ENCODE measurements at regions not wholly inside any gene's neighbourhood (a gene's known extent, or its start where the extent isn't known, plus 50 kb on each side); places are given as distances from the start of the nearest gene placed in this dataset.
"Not testable (repeated sequence)": the region's sequence is repeated elsewhere in the genome, so short reads cannot be mapped to it uniquely, and the experiment has no call there.

DNA sequence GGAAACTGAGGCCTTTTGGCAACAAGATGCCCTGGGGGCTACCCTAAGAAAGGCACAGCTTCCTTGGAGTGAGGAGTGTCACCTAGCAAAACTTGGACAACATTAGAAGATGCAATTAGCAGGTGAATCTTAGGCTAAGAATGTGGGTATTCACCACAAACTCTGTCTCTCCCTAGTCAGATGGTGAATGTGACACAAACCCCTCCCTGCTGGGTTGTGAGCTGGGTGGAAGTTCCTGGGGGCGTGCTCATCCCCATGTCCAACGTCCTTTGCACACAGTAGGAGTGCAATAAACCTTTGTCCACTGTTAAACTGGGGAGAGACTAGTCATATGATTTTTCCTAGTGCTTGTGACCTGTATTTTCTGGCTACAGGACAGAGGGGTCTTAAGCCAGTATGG is 67.1 kb upstream of the SH3GL3 start:
- peak overlapping the region; percentile 99 for H3K27ac ChIP-seq (ENCODE audit: control insufficient read depth, insufficient read depth, low read length)
- H2AFZ ChIP-seq (ENCODE audit: control insufficient read depth, low read length): no peak overlapping the region
- H3K9ac ChIP-seq (ENCODE audit: control insufficient read depth, extremely low read depth, insufficient read depth, low read length): peak overlapping the region; percentile 93
- H3K4me1 ChIP-seq (ENCODE audit: control insufficient read depth, extremely low read depth, insufficient read depth, low read length): peaks cover 41% of the 10 kb centered on the region
- H3K4me3 ChIP-seq (ENCODE audit: control insufficient read depth in 2 of 3, extremely low read depth in 1 of 3, insufficient read depth in 2 of 3, low read depth in 1 of 3, low read length in 3 of 3): peak overlapping the region in 1 of 3 experiments; percentile 67
- H3K79me2 ChIP-seq (ENCODE audit: control insufficient read depth, insufficient read depth, low read length): no peaks in the 10 kb centered on the region
- dilution Hi-C loops (cut with MboI; ENCODE audit: extremely low pct_ligation_motif_present, low sequenced_read_pairs): no loop called here
- no peaks in the 10 kb centered on the region for H3K36me3 ChIP-seq (ENCODE audit: control insufficient read depth in 2 of 2, extremely low read depth in 1 of 2, insufficient read depth in 2 of 2, low read length in 2 of 2)
- H3K4me2 ChIP-seq (ENCODE audit: control insufficient read depth, extremely low read depth, insufficient read depth, low read depth, low read length): peak overlapping the region; percentile 98
- TF ChIP-seq, protein P1, sequence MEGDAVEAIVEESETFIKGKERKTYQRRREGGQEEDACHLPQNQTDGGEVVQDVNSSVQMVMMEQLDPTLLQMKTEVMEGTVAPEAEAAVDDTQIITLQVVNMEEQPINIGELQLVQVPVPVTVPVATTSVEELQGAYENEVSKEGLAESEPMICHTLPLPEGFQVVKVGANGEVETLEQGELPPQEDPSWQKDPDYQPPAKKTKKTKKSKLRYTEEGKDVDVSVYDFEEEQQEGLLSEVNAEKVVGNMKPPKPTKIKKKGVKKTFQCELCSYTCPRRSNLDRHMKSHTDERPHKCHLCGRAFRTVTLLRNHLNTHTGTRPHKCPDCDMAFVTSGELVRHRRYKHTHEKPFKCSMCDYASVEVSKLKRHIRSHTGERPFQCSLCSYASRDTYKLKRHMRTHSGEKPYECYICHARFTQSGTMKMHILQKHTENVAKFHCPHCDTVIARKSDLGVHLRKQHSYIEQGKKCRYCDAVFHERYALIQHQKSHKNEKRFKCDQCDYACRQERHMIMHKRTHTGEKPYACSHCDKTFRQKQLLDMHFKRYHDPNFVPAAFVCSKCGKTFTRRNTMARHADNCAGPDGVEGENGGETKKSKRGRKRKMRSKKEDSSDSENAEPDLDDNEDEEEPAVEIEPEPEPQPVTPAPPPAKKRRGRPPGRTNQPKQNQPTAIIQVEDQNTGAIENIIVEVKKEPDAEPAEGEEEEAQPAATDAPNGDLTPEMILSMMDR (optimal IDR thresholded peaks at IDR 0.05 in 1 of 3, IDR thresholded peaks at IDR 0.05 in 1 of 3, conservative IDR thresholded peaks at IDR 0.05 in 1 of 3; ENCODE audit: extremely low read depth in 1 of 3, insufficient read depth in 2 of 3, low read length in 3 of 3): no peak
- TF ChIP-seq EZH2 (IDR thresholded peaks at IDR 0.05; ENCODE audit: low read length): no peak
- H3K9me1 ChIP-seq (ENCODE audit: control insufficient read depth, extremely low read depth, insufficient read depth, low read length): peaks cover 4% of the 10 kb centered on the region
- H3K9me3 ChIP-seq (ENCODE audit: control insufficient read depth, low read depth, low read length): no peaks in the 10 kb centered on the region
- DNase-seq (ENCODE audit: low read depth, low spot score) (no peak), FAIRE-seq (peak; percentile 97)
- H3K27me3 ChIP-seq (ENCODE audit: control insufficient read depth, extremely low read depth, insufficient read depth, low read length): no peaks in the 10 kb centered on the region
- H4K20me1 ChIP-seq (ENCODE audit: control insufficient read depth, extremely low read depth, insufficient read depth, low read length): no peaks in the 10 kb centered on the region

DNA sequence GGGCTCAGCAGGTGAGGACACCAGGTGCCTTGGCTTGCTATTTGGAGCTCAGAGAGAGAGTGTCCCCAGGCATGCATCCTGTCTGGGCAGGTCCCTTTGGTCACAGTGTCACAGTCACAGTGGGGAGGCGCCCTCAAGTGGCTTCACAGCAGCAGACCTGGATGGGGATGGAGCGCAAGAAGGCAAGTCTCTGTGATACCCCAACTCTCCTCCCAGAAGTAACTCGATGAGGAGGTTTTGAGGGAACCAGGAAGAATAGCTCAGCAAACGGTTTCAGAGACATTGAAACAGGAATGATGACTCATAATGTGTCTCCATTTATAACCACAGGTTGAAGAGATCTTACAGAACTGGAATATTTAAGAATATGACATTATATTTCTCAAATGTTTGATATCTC is 66.5 kb upstream of the SH3GL3 start:
- peak overlapping the region; percentile 93 for H3K9ac ChIP-seq (ENCODE audit: control insufficient read depth, extremely low read depth, insufficient read depth, low read length)
- no peaks in the 10 kb centered on the region for H3K27me3 ChIP-seq (ENCODE audit: control insufficient read depth, extremely low read depth, insufficient read depth, low read length)
- H3K4me3 ChIP-seq (ENCODE audit: control insufficient read depth in 2 of 3, extremely low read depth in 1 of 3, insufficient read depth in 2 of 3, low read depth in 1 of 3, low read length in 3 of 3): peak overlapping the region in 1 of 3 experiments; percentile 9
- H3K27ac ChIP-seq (ENCODE audit: control insufficient read depth, insufficient read depth, low read length): peak overlapping the region; percentile 99
- dilution Hi-C loops (cut with MboI; ENCODE audit: extremely low pct_ligation_motif_present, low sequenced_read_pairs): no loop called here
- no peak overlapping the region for H2AFZ ChIP-seq (ENCODE audit: control insufficient read depth, low read length)
- H3K4me1 ChIP-seq (ENCODE audit: control insufficient read depth, extremely low read depth, insufficient read depth, low read length): peaks cover 41% of the 10 kb centered on the region
- DNase-seq (ENCODE audit: low read depth, low spot score) (no peak), FAIRE-seq (peak; percentile 80)
- H3K4me2 ChIP-seq (ENCODE audit: control insufficient read depth, extremely low read depth, insufficient read depth, low read depth, low read length): peak overlapping the region; percentile 98
- no peaks in the 10 kb centered on the region for H3K9me3 ChIP-seq (ENCODE audit: control insufficient read depth, low read depth, low read length)
- no peaks in the 10 kb centered on the region for H3K79me2 ChIP-seq (ENCODE audit: control insufficient read depth, insufficient read depth, low read length)
- no peaks in the 10 kb centered on the region for H4K20me1 ChIP-seq (ENCODE audit: control insufficient read depth, extremely low read depth, insufficient read depth, low read length)
- H3K9me1 ChIP-seq (ENCODE audit: control insufficient read depth, extremely low read depth, insufficient read depth, low read length): peaks cover 4% of the 10 kb centered on the region
- no peaks in the 10 kb centered on the region for H3K36me3 ChIP-seq (ENCODE audit: control insufficient read depth in 2 of 2, extremely low read depth in 1 of 2, insufficient read depth in 2 of 2, low read length in 2 of 2)
- TF ChIP-seq, protein P1 (optimal IDR thresholded peaks at IDR 0.05 in 1 of 3, IDR thresholded peaks at IDR 0.05 in 1 of 3, conservative IDR thresholded peaks at IDR 0.05 in 1 of 3; ENCODE audit: extremely low read depth in 1 of 3, insufficient read depth in 2 of 3, low read length in 3 of 3): peak; percentile 34 to 90 (median 38)
- no peak for TF ChIP-seq EZH2 (IDR thresholded peaks at IDR 0.05; ENCODE audit: low read length)

DNA sequence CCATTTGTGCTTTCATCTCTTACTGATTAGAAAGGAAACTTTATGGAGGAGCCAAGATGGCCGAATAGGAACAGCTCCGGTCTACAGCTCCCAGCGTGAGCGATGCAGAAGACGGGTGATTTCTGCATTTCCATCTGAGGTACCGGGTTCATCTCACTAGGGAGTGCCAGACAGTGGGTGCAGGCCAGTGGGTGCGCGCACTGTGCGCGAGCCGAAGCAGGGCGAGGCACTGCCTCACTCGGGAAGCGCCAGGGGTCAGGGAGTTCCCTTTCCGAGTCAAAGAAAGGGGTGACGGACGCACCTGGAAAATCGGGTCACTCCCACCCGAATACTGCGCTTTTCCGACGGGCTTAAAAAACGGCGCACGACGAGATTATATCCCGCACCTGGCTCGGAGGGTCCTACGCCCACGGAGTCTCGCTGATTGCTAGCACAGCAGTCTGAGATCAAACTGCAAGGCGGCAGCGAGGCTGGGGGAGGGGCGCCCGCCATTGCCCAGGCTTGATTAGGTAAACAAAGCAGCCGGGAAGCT is 63.5 kb upstream of the SH3GL3 start:
- H4K20me1 ChIP-seq (ENCODE audit: control insufficient read depth, extremely low read depth, insufficient read depth, low read length); H3K4me2 ChIP-seq (ENCODE audit: control insufficient read depth, extremely low read depth, insufficient read depth, low read depth, low read length); H3K27me3 ChIP-seq (ENCODE audit: control insufficient read depth, extremely low read depth, insufficient read depth, low read length); H3K9me1 ChIP-seq (ENCODE audit: control insufficient read depth, extremely low read depth, insufficient read depth, low read length); H3K36me3 ChIP-seq (ENCODE audit: control insufficient read depth in 2 of 2, extremely low read depth in 1 of 2, insufficient read depth in 2 of 2, low read length in 2 of 2); H2AFZ ChIP-seq (ENCODE audit: control insufficient read depth, low read length); H3K4me3 ChIP-seq (ENCODE audit: control insufficient read depth in 2 of 3, extremely low read depth in 1 of 3, insufficient read depth in 2 of 3, low read depth in 1 of 3, low read length in 3 of 3); H3K9ac ChIP-seq (ENCODE audit: control insufficient read depth, extremely low read depth, insufficient read depth, low read length); H3K9me3 ChIP-seq (ENCODE audit: control insufficient read depth, low read depth, low read length); DNase-seq (ENCODE audit: low read depth, low spot score); H3K79me2 ChIP-seq (ENCODE audit: control insufficient read depth, insufficient read depth, low read length); FAIRE-seq; dilution Hi-C loops (cut with MboI; ENCODE audit: extremely low pct_ligation_motif_present, low sequenced_read_pairs); H3K27ac ChIP-seq (ENCODE audit: control insufficient read depth, insufficient read depth, low read length): not testable (repeated sequence)
- peaks cover 21% of the 10 kb centered on the region for H3K4me1 ChIP-seq (ENCODE audit: control insufficient read depth, extremely low read depth, insufficient read depth, low read length)

Data from keratinocyte (primary cell).